ENCODE measurements at regions not wholly inside any gene's neighbourhood (a gene's known extent, or its start where the extent isn't known, plus 50 kb on each side); places are given as distances from the start of the nearest gene placed in this dataset.
"Not testable (repeated sequence)": the region's sequence is repeated elsewhere in the genome, so short reads cannot be mapped to it uniquely, and the experiment has no call there.

DNA sequence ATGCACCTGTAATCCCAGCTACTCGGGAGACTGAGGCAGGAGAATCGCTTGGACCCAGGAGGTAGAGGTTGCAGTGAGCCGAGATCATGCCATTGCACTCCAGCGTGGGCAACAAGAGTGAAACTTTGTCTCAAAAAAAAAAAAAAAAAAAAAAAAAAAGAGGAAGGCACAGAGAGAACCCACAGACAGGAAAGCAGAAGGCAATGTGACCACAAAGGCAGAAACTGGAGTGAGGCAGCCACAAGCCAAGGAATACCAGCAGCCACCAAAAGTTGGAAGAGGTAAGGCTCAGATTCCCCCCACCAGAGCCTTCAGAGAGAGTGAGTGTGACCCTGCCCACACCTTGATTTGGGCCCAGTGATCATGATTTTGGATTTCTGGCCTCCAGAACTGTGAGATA lies 54.7 kb upstream of the E2F3 start:
- not testable (repeated sequence) for DNase-seq

DNA sequence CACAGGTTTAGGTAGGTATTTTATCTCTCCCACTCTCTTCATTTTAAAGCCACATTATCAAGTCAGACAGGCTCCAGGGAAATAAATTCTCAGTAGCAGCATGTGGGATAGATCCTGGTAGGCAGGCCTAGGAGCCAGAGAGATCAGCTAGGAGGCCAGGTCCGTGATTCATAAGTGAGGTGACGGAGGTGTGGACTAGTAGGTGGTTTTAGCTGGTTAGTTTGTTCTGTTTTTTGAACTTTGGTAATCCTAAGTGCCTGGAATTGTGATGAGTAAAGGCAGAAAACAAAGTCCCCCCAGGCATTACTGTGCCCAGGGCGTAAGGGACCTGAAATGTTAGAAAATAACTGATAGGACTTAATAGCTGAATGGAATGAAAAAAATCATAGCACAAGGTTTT lies 53.6 kb upstream of the E2F3 start:
- no peak for DNase-seq

DNA sequence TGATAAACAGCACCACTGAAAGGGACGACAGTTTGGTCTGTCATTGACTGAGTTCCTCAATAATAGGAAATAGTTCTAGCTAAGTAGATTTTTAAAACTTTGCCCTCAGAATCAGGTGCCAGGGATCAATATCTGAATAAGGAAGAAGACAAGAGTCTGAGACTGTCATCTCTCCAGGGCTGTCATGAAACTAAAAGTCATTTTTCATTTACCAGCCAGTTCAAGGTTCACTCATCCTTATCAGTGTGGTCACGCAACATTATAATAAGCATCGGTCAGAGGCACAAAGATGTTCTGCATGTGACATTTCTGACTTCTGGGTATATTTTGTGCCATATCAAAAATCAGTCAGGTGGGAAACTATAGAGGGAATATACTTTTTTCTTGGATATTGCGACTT lies 52.5 kb upstream of the E2F3 start:
- DNase-seq = no peak

DNA sequence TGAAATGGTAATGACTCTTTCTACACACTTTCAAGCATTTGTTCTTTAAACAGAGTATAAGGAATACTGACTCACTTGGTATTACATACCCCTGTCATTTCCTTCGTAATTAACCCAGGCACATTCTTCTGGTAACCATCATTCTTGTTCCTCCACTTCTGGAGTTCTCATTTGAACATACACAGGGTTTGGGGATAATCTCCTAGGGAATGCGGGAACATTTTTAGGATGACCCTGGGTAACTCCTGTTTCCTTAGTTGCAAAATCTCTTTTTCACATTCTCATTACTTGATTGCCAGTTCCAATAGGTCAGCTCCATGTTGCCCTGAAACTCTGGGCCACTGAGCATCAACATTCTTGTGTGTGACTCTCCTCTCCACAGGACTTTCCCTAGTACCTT lies 51.5 kb upstream of the E2F3 start:
- DNase-seq = no peak

DNA sequence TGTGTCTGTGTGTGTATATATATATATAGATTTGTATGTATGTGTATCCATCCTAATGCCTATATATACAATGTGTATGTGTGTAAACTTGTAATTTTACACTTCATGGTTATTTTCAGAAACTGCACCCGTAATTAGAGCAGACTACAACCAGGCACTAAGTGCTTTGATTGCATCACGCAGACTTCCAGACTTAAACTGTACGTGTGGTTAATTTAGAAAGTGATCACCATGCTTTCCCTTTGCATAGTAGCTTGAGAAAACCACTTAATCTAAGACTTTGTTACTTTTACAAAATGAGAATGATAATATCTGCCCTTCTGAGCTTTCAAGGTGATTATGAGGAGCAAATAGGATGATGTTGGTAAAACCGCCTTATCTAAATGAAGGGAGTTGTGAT lies 50.1 kb upstream of the E2F3 start:
- no peak for DNase-seq
